ENCODE measurements at regions not wholly inside any gene's neighbourhood (a gene's known extent, or its start where the extent isn't known, plus 50 kb on each side); places are given as distances from the start of the nearest gene placed in this dataset.

DNA sequence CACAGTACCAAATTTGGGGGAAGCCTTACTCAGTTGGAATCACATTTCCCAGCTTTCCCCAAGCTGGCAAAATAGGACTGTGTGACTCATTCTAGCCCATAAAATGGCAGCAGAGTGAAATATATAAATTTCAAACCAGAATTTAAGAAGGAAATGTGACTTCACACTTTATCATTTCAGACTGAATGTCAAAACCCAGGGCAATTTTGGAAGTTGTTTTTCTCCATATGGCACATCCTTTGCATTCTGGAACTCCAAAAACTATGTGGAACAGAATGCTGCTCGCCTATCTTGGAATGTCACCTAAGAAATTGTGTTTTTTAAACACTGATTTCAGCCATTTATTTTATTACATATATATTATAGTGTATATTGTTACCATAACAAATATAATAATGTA, 424.7 kb upstream of the ST8SIA4 start (continued):
- TF ChIP-seq, protein P1, sequence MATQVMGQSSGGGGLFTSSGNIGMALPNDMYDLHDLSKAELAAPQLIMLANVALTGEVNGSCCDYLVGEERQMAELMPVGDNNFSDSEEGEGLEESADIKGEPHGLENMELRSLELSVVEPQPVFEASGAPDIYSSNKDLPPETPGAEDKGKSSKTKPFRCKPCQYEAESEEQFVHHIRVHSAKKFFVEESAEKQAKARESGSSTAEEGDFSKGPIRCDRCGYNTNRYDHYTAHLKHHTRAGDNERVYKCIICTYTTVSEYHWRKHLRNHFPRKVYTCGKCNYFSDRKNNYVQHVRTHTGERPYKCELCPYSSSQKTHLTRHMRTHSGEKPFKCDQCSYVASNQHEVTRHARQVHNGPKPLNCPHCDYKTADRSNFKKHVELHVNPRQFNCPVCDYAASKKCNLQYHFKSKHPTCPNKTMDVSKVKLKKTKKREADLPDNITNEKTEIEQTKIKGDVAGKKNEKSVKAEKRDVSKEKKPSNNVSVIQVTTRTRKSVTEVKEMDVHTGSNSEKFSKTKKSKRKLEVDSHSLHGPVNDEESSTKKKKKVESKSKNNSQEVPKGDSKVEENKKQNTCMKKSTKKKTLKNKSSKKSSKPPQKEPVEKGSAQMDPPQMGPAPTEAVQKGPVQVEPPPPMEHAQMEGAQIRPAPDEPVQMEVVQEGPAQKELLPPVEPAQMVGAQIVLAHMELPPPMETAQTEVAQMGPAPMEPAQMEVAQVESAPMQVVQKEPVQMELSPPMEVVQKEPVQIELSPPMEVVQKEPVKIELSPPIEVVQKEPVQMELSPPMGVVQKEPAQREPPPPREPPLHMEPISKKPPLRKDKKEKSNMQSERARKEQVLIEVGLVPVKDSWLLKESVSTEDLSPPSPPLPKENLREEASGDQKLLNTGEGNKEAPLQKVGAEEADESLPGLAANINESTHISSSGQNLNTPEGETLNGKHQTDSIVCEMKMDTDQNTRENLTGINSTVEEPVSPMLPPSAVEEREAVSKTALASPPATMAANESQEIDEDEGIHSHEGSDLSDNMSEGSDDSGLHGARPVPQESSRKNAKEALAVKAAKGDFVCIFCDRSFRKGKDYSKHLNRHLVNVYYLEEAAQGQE (IDR thresholded peaks at IDR 0.05; ENCODE audit: unreplicated experiment), result no peak
- no peak for TF ChIP-seq CREB1 (CRISPR knock-in tag; IDR thresholded peaks at IDR 0.05; ENCODE audit: low read depth)
- TF ChIP-seq, protein P2, sequence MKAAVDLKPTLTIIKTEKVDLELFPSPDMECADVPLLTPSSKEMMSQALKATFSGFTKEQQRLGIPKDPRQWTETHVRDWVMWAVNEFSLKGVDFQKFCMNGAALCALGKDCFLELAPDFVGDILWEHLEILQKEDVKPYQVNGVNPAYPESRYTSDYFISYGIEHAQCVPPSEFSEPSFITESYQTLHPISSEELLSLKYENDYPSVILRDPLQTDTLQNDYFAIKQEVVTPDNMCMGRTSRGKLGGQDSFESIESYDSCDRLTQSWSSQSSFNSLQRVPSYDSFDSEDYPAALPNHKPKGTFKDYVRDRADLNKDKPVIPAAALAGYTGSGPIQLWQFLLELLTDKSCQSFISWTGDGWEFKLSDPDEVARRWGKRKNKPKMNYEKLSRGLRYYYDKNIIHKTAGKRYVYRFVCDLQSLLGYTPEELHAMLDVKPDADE (IDR thresholded peaks at IDR 0.05), result no peak
- TF ChIP-seq, protein P3, sequence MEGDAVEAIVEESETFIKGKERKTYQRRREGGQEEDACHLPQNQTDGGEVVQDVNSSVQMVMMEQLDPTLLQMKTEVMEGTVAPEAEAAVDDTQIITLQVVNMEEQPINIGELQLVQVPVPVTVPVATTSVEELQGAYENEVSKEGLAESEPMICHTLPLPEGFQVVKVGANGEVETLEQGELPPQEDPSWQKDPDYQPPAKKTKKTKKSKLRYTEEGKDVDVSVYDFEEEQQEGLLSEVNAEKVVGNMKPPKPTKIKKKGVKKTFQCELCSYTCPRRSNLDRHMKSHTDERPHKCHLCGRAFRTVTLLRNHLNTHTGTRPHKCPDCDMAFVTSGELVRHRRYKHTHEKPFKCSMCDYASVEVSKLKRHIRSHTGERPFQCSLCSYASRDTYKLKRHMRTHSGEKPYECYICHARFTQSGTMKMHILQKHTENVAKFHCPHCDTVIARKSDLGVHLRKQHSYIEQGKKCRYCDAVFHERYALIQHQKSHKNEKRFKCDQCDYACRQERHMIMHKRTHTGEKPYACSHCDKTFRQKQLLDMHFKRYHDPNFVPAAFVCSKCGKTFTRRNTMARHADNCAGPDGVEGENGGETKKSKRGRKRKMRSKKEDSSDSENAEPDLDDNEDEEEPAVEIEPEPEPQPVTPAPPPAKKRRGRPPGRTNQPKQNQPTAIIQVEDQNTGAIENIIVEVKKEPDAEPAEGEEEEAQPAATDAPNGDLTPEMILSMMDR (conservative IDR thresholded peaks at IDR 0.05; ENCODE audit: low read depth in 2 of 2), result no peak

DNA sequence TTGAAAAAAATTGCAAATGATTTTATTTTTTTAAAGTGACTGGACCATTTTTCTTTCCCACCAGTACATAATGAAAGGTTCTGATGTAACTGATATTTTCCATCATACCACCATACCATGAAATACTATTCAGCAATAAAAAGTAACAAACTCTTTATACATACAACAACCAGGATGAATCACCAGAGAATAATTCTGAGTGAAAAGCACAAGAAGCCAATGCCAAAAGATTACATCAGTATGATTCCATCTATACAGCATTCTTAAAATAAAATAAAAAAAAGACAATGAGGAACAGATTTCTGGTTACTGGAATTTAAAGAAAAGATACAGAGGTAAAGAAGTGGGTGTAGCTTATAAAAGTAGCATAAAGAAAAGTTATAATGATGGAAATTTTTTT, 423.7 kb upstream of the ST8SIA4 start:
- H3K4me1 ChIP-seq (ENCODE audit: insufficient read depth), result no peaks in the 10 kb centered on the region
- no peak overlapping the region for H3K27ac ChIP-seq (ENCODE audit: low read depth)
- no peaks in the 10 kb centered on the region for H3K36me3 ChIP-seq (ENCODE audit: insufficient read depth)
- no peak overlapping the region for H3K4me2 ChIP-seq
- no peaks in the 10 kb centered on the region for H3K79me2 ChIP-seq (replicated peaks; ENCODE audit: insufficient read depth)
- no peak overlapping the region for H2AFZ ChIP-seq
- peaks cover 5% of the 10 kb centered on the region for H3K4me1 Mint-ChIP-seq
- H3F3A ChIP-seq (replicated peaks; ENCODE audit: low read depth), result no peaks in the 10 kb centered on the region
- ATAC-seq (no peak), DNase-seq (ENCODE audit: low spot score) (no peak)
- peaks cover 3% of the 10 kb centered on the region; the same call in 1 of the 3 replicates for H3K36me3 Mint-ChIP-seq (ENCODE audit: low read depth)
- no peaks in the 10 kb centered on the region for H3K27me3 ChIP-seq (ENCODE audit: insufficient read depth)
- no peaks in the 10 kb centered on the region for H3K9me2 ChIP-seq (ENCODE audit: insufficient read depth)
- H3K27ac Mint-ChIP-seq, result no peak overlapping the region
- H3K4me3 ChIP-seq, result no peak overlapping the region
- H4K20me1 ChIP-seq (replicated peaks; ENCODE audit: insufficient read depth), result no peaks in the 10 kb centered on the region
- H3K27me3 Mint-ChIP-seq (ENCODE audit: insufficient read depth, low read depth, poor library complexity), result no peaks in the 10 kb centered on the region
- H3K9me3 Mint-ChIP-seq, result peaks cover 6% of the 10 kb centered on the region; the same call in 2 of the 3 replicates
- no peak overlapping the region for H3K4me3 Mint-ChIP-seq
- TF ChIP-seq, protein P4, sequence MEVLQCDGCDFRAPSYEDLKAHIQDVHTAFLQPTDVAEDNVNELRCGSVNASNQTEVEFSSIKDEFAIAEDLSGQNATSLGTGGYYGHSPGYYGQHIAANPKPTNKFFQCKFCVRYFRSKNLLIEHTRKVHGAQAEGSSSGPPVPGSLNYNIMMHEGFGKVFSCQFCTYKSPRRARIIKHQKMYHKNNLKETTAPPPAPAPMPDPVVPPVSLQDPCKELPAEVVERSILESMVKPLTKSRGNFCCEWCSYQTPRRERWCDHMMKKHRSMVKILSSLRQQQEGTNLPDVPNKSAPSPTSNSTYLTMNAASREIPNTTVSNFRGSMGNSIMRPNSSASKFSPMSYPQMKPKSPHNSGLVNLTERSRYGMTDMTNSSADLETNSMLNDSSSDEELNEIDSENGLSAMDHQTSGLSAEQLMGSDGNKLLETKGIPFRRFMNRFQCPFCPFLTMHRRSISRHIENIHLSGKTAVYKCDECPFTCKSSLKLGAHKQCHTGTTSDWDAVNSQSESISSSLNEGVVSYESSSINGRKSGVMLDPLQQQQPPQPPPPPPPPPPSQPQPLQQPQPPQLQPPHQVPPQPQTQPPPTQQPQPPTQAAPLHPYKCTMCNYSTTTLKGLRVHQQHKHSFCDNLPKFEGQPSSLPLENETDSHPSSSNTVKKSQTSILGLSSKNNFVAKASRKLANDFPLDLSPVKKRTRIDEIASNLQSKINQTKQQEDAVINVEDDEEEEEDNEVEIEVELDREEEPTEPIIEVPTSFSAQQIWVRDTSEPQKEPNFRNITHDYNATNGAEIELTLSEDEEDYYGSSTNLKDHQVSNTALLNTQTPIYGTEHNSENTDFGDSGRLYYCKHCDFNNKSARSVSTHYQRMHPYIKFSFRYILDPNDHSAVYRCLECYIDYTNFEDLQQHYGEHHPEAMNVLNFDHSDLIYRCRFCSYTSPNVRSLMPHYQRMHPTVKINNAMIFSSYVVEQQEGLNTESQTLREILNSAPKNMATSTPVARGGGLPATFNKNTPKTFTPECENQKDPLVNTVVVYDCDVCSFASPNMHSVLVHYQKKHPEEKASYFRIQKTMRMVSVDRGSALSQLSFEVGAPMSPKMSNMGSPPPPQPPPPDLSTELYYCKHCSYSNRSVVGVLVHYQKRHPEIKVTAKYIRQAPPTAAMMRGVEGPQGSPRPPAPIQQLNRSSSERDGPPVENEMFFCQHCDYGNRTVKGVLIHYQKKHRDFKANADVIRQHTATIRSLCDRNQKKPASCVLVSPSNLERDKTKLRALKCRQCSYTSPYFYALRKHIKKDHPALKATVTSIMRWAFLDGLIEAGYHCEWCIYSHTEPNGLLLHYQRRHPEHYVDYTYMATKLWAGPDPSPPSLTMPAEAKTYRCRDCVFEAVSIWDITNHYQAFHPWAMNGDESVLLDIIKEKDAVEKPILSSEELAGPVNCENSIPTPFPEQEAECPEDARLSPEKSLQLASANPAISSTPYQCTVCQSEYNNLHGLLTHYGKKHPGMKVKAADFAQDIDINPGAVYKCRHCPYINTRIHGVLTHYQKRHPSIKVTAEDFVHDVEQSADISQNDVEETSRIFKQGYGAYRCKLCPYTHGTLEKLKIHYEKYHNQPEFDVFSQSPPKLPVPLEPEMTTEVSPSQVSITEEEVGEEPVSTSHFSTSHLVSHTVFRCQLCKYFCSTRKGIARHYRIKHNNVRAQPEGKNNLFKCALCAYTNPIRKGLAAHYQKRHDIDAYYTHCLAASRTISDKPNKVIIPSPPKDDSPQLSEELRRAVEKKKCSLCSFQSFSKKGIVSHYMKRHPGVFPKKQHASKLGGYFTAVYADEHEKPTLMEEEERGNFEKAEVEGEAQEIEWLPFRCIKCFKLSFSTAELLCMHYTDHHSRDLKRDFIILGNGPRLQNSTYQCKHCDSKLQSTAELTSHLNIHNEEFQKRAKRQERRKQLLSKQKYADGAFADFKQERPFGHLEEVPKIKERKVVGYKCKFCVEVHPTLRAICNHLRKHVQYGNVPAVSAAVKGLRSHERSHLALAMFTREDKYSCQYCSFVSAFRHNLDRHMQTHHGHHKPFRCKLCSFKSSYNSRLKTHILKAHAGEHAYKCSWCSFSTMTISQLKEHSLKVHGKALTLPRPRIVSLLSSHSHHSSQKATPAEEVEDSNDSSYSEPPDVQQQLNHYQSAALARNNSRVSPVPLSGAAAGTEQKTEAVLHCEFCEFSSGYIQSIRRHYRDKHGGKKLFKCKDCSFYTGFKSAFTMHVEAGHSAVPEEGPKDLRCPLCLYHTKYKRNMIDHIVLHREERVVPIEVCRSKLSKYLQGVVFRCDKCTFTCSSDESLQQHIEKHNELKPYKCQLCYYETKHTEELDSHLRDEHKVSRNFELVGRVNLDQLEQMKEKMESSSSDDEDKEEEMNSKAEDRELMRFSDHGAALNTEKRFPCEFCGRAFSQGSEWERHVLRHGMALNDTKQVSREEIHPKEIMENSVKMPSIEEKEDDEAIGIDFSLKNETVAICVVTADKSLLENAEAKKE (CRISPR knock-in tag; IDR thresholded peaks at IDR 0.05), result no peak
- TF ChIP-seq, protein P2 (IDR thresholded peaks at IDR 0.05), result no peak
- TF ChIP-seq, protein P1 (IDR thresholded peaks at IDR 0.05; ENCODE audit: unreplicated experiment), result no peak
- no peak for TF ChIP-seq EZH2 (IDR thresholded peaks at IDR 0.05; ENCODE audit: low read depth, unreplicated experiment)
